SU-DHL-6 (cell line): ENCODE measurements at regions not wholly inside any gene's neighbourhood (a gene's known extent, or its start where the extent isn't known, plus 50 kb on each side); places are given as distances from the start of the nearest gene placed in this dataset.

ENCODE experiments used
- CTCF ChIP-seq: fragments of 200-600 bp; sonication (generic); IDR thresholded peaks from one replicate; pipeline ENCODE4 v1.5.1; 2017; ENCODE audit warnings: antibody characterized with exemption, mild to moderate bottlenecking, low read length, moderate library complexity; ENCODE audit not compliant: insufficient read depth, poor library complexity, severe bottlenecking
- EZH2phosphoT487 ChIP-seq: fragments of 200-600 bp; sonication (generic), shearing (Covaris generic); conservative IDR thresholded peaks from 2 replicates; pipeline ENCODE4 v1.6.1; 2018; ENCODE audit warnings: mild to moderate bottlenecking, antibody characterized with exemption, low read length, moderate library complexity, mixed read lengths

DNA sequence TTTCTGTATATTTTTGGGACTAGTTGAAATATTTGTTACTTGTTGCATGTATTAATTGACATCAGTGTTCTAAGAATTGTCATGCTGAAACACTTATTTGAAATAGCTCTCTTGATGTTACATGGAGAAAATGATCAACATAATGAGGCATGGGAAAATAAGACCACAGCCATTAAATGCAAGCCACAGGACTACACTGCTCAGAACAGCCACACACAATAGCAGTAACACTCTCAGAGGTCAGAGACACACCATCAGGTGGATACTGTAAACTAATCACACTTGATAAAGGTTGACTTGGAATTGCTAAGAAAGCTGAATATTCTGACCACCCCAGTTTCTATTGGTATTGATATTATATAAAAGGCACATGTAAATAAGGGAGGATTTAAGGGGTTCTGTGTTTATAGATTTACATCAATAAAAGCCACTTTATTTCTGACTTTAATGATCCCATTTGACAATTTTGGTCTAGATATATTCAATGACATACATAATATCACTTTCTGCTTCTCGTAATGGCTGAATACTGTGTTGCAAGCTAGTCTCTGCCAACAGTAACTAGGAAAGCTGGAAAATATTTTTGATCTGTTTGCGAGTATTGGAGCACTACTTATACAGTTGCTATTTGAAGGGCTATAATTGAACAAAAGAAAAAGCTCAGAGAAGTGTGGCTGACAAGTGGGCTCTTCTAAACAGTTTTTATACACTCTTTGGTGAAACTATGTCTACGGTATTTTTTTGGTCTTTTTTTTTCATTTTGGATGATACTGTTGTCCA, 876.5 kb upstream of the INTU start:
- TF ChIP-seq EZH2phosphoT487 (no peak), CTCF (no peak)
